Osteoblast (primary cell): ENCODE measurements at regions not wholly inside any gene's neighbourhood (a gene's known extent, or its start where the extent isn't known, plus 50 kb on each side); places are given as distances from the start of the nearest gene placed in this dataset.

Experiments
- DNase-seq: peaks from one replicate; pipeline ENCODE4 v3.0.0; 2011; ENCODE audit warnings: low spot score, mixed read lengths; ENCODE audit not compliant: insufficient read length; ENCODE audit errors: missing footprints
- H2AFZ ChIP-seq: 2 replicates; pipeline ENCODE4 v1.6.0; 2011; ENCODE audit warnings: mild to moderate bottlenecking, low read length
- H3K27ac ChIP-seq: 2 replicates; pipeline ENCODE4 v1.5.1; 2011; ENCODE audit warnings: mild to moderate bottlenecking, low read depth, low read length, moderate library complexity
- H3K27me3 ChIP-seq: 2 replicates; pipeline ENCODE4 v1.6.0; 2012; ENCODE audit warnings: mild to moderate bottlenecking, control low read depth, inconsistent platforms, low read length, moderate library complexity; ENCODE audit not compliant: insufficient read depth
- H3K36me3 ChIP-seq: 2 replicates; pipeline ENCODE4 v1.5.1; 2011; ENCODE audit warnings: mild to moderate bottlenecking, low read length, control low read depth, moderate library complexity; ENCODE audit not compliant: insufficient read depth
- H3K4me1 ChIP-seq: 2 replicates; pipeline ENCODE4 v1.5.1; 2011; ENCODE audit warnings: mild to moderate bottlenecking, low read length, control low read depth, moderate library complexity; ENCODE audit not compliant: insufficient read depth
- H3K4me2 ChIP-seq: 2 replicates; pipeline ENCODE4 v1.6.0; 2011; ENCODE audit warnings: mild to moderate bottlenecking, low read length; ENCODE audit not compliant: insufficient read depth
- H3K4me3 ChIP-seq: fragments of 200-600 bp; sonication (generic); 3 replicates; pipeline ENCODE4 v1.5.1; 2012; ENCODE audit warnings: mild to moderate bottlenecking, low read length, inconsistent platforms; ENCODE audit not compliant: insufficient read depth
- H3K79me2 ChIP-seq: 2 replicates; pipeline ENCODE4 v1.6.0; 2012; ENCODE audit warnings: mild to moderate bottlenecking, low read length, control low read depth, inconsistent platforms; ENCODE audit not compliant: insufficient read depth
- H3K9me3 ChIP-seq: 2 replicates; pipeline ENCODE4 v1.5.1; 2011; ENCODE audit warnings: low read depth, low read length, control low read depth
- H4K20me1 ChIP-seq: 2 replicates; pipeline ENCODE4 v1.6.0; 2012; ENCODE audit warnings: mild to moderate bottlenecking, low read length, control low read depth; ENCODE audit not compliant: insufficient read depth
- CTCF ChIP-seq: IDR thresholded peaks from 2 replicates; pipeline ENCODE4 v1.5.1; 2011; ENCODE audit warnings: mild to moderate bottlenecking, low read depth, low read length, moderate library complexity; ENCODE audit errors: extremely low read depth

DNA sequence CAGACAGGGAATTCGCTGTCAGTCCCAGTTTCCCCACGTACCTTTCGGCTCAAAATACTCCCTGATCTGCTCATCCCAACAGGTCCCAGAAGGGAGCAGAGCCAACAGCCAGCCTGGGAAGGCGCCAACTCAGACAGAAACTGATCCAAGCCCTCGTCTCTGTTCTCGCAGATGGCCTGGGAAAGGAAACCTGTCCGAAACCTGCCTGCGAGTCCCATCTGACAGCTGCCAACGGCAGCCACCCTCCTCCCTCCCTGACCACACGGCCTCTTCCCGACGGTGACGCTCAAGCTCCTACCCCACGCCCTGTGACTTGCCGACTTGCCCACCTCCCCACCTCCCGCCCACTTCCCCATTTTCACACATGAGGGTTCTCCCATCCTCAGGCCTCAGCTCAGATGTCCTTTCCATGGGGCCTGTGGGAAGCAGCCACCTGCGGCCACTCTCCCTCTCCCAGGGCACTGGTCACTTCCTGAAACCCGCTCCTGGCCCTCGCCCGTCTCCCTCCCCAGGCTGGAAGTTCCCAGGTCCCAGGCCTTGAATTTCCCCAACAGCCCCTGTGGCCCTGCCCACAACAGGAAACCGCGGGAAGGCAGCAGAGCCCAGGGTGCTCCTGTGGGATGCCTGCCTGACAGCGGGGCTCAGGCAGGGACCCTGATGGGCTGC, 60.9 kb upstream of the FBRSL1 start:
- no peak for TF ChIP-seq CTCF
- Histone ChIP-seq H4K20me1 (no peaks in the 10 kb centered on the region), H3K27me3 (peaks cover 44% of the 10 kb centered on the region), H3K4me2 (no peak overlapping the region), H3K4me1 (no peaks in the 10 kb centered on the region), H3K9me3 (no peaks in the 10 kb centered on the region), H2AFZ (no peak overlapping the region), H3K4me3 (no peak overlapping the region), H3K79me2 (no peaks in the 10 kb centered on the region), H3K36me3 (no peaks in the 10 kb centered on the region), H3K27ac (no peak overlapping the region)
- DNase-seq: peak; percentile 90

DNA sequence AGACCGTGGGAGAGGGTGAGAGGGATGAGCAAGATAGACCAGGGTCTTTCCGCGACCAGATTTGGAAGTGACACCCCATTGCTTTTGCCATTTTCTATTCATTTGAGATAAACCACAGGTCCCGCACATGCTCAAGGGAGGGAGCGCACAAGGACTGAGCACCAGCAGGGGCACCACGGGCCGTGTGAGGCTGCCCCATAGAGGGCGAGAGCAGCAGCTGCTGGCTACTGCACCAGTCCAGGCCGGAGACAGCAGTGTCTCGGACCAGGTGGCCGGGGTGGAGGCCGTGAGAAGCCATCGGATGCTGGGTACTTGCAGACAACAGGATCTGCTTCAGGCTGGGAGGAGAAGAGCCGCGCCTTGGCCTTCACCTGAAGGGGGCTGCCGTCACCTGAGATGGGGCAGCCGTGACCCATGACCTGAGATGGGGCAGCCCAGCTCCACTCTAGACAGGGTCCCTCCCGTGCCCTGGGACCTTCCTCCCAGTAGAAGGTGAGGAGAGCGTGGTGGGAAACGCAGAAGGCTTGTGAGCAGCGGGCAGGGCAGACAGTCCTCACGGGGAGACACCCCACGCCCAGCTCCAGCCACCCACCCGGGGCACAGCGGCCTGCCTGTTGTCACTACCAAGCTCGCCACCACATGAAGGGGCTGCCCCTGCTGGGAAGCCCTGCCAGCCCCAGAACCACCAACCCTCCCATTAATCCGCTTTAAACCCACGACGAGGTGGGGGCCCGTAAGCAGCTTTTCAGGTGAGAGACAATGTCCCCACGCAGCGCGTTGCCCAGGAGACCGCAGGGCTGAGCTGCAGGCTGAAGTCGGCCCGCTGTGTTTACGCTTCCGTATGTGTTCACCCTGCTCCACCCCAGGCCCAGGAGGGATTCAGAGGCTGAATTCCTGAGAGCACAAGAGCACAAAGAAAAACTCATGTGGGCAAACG, 61.7 kb upstream of the FBRSL1 start:
- Histone ChIP-seq H3K9me3 (no peaks in the 10 kb centered on the region), H3K4me1 (no peaks in the 10 kb centered on the region), H3K79me2 (no peaks in the 10 kb centered on the region), H3K36me3 (no peaks in the 10 kb centered on the region), H3K27me3 (peaks cover 39% of the 10 kb centered on the region), H3K4me3 (no peak overlapping the region), H4K20me1 (no peaks in the 10 kb centered on the region), H2AFZ (no peak overlapping the region), H3K4me2 (no peak overlapping the region), H3K27ac (no peak overlapping the region)
- TF ChIP-seq CTCF: no peak
- DNase-seq: peak; percentile 89

GRCh38 chr12:132427174-132427768, 62.7 kb upstream of the FBRSL1 start:
- no peak overlapping the region for H3K4me3 ChIP-seq
- H2AFZ ChIP-seq: no peak overlapping the region
- no peak for DNase-seq
- H3K79me2 ChIP-seq: no peaks in the 10 kb centered on the region
- H3K27ac ChIP-seq: no peak overlapping the region
- TF ChIP-seq CTCF: no peak
- no peaks in the 10 kb centered on the region for H3K4me1 ChIP-seq
- H3K27me3 ChIP-seq: peaks cover 34% of the 10 kb centered on the region
- H4K20me1 ChIP-seq: no peaks in the 10 kb centered on the region
- H3K9me3 ChIP-seq: no peaks in the 10 kb centered on the region
- no peaks in the 10 kb centered on the region for H3K36me3 ChIP-seq
- no peak overlapping the region for H3K4me2 ChIP-seq
